SK-N-SH treated with all-trans-retinoic acid at 6 μM for 48 hours (cell line): ENCODE measurements at regions not wholly inside any gene's neighbourhood (a gene's known extent, or its start where the extent isn't known, plus 50 kb on each side); places are given as distances from the start of the nearest gene placed in this dataset.

ENCODE experiments used
- CSDC2 ChIP-seq: fragments of 250-450 bp; sonication (Bioruptor Pico); IDR thresholded peaks from 2 replicates; pipeline ENCODE4 v1.5.0; 2020; ENCODE audit warnings: mild to moderate bottlenecking, moderate library complexity
- ZNF8 ChIP-seq: fragments of 450-650 bp; formaldehyde crosslinking; IDR thresholded peaks from 2 replicates; pipeline ENCODE4 v1.5.0; 2020; ENCODE audit warnings: mild to moderate bottlenecking, moderate library complexity
- TF ChIP-seq, protein P1 (sequence below): fragments of 250-450 bp; sonication (Bioruptor Pico); IDR thresholded peaks from 2 replicates; pipeline ENCODE4 v1.8.0; 2020; ENCODE audit warnings: mild to moderate bottlenecking, moderate library complexity, borderline replicate concordance

DNA sequence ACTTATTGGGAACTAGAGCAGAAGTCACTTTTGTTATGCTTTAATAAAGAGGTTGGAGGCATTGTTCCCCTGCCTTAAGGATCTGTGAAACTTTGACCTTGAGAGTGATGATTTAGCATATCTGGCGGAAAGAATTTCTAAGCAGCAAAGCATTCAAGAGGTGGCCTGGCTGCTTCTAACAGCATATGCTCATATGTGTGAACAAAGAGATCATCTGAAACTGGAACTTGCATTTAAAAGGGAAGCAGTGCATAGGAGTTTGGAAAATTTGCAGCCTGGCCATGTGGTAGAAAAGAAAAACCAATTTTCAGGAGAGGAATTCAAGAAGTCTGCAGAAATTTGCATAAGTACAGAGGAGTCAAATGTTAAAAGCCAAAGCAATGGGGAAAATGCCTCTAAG, 56.4 kb upstream of the GOLIM4 start (continued):
- TF ChIP-seq, protein P1, sequence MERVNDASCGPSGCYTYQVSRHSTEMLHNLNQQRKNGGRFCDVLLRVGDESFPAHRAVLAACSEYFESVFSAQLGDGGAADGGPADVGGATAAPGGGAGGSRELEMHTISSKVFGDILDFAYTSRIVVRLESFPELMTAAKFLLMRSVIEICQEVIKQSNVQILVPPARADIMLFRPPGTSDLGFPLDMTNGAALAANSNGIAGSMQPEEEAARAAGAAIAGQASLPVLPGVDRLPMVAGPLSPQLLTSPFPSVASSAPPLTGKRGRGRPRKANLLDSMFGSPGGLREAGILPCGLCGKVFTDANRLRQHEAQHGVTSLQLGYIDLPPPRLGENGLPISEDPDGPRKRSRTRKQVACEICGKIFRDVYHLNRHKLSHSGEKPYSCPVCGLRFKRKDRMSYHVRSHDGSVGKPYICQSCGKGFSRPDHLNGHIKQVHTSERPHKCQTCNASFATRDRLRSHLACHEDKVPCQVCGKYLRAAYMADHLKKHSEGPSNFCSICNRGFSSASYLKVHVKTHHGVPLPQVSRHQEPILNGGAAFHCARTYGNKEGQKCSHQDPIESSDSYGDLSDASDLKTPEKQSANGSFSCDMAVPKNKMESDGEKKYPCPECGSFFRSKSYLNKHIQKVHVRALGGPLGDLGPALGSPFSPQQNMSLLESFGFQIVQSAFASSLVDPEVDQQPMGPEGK (CRISPR knock-in tag): no peak
- TF ChIP-seq CSDC2 (CRISPR knock-in tag) (no peak), ZNF8 (CRISPR knock-in tag) (no peak)
